ENCODE measurements at regions not wholly inside any gene's neighbourhood (a gene's known extent, or its start where the extent isn't known, plus 50 kb on each side); places are given as distances from the start of the nearest gene placed in this dataset.
"Not testable (repeated sequence)": the region's sequence is repeated elsewhere in the genome, so short reads cannot be mapped to it uniquely, and the experiment has no call there.

- DNase-seq (ENCODE audit: low spot score), result no peak
Observed at GRCh38 chr19:30873003-30873402, 476.2 kb downstream of the TSHZ3 start.

- DNase-seq (ENCODE audit: low spot score), result no peak
Observed at GRCh38 chr19:30871979-30872378, 477.3 kb downstream of the TSHZ3 start.

GRCh38 chr19:30870876-30871275, 478.4 kb downstream of the TSHZ3 start:
- no peak for DNase-seq (ENCODE audit: low spot score)

GRCh38 chr19:30865511-30865910, 483.7 kb downstream of the TSHZ3 start:
- DNase-seq (ENCODE audit: low spot score), result no peak

- DNase-seq (ENCODE audit: low spot score), result no peak
Observed at GRCh38 chr19:30864391-30865215, 484.6 kb downstream of the TSHZ3 start.

- DNase-seq (ENCODE audit: low spot score), result no peak
Observed at GRCh38 chr19:30862876-30863275, 486.4 kb downstream of the TSHZ3 start.

GRCh38 chr19:30861919-30862318, 487.3 kb downstream of the TSHZ3 start:
- no peak for DNase-seq (ENCODE audit: low spot score)

GRCh38 chr19:30857966-30858490, 485.8 kb downstream of the ZNF536 start:
- DNase-seq (ENCODE audit: low spot score), result no peak

- DNase-seq (ENCODE audit: low spot score), result no peak
Observed at GRCh38 chr19:30857388-30857787, 485.2 kb downstream of the ZNF536 start.

- DNase-seq (ENCODE audit: low spot score), result no peak
Observed at GRCh38 chr19:30856786-30857185, 484.6 kb downstream of the ZNF536 start.

- DNase-seq (ENCODE audit: low spot score), result no peak
Observed at GRCh38 chr19:30856376-30856775, 484.2 kb downstream of the ZNF536 start.

- DNase-seq (ENCODE audit: low spot score), result no peak
Observed at GRCh38 chr19:30855442-30855841, 483.3 kb downstream of the ZNF536 start.

GRCh38 chr19:30854661-30855060, 482.5 kb downstream of the ZNF536 start:
- DNase-seq (ENCODE audit: low spot score), result no peak

- no peak for DNase-seq (ENCODE audit: low spot score)
Observed at GRCh38 chr19:30854207-30854606, 482.0 kb downstream of the ZNF536 start.

GRCh38 chr19:30853036-30853435, 480.9 kb downstream of the ZNF536 start:
- DNase-seq (ENCODE audit: low spot score), result no peak

- no peak for DNase-seq (ENCODE audit: low spot score)
Observed at GRCh38 chr19:30852168-30852567, 480.0 kb downstream of the ZNF536 start.

GRCh38 chr19:30851646-30852045, 479.5 kb downstream of the ZNF536 start:
- no peak for DNase-seq (ENCODE audit: low spot score)

- DNase-seq (ENCODE audit: low spot score), result no peak
Observed at GRCh38 chr19:30848636-30849425, 476.6 kb downstream of the ZNF536 start.

- DNase-seq (ENCODE audit: low spot score), result no peak
Observed at GRCh38 chr19:30846102-30846501, 473.9 kb downstream of the ZNF536 start.

- DNase-seq (ENCODE audit: low spot score), result no peak
Observed at GRCh38 chr19:30842926-30843325, 470.7 kb downstream of the ZNF536 start.

- DNase-seq (ENCODE audit: low spot score), result no peak
Observed at GRCh38 chr19:30841934-30842333, 469.8 kb downstream of the ZNF536 start.

GRCh38 chr19:30830875-30831274, 458.7 kb downstream of the ZNF536 start:
- DNase-seq (ENCODE audit: low spot score), result no peak

- not testable (repeated sequence) for DNase-seq (ENCODE audit: low spot score)
Observed at GRCh38 chr19:30825505-30825904, 453.3 kb downstream of the ZNF536 start.

Measured in A172 (cell line).